ENCODE measurements at regions not wholly inside any gene's neighbourhood (a gene's known extent, or its start where the extent isn't known, plus 50 kb on each side); places are given as distances from the start of the nearest gene placed in this dataset.
A peak's percentile ranks its signal among the peaks of the same experiment; 100 is the strongest.

DNA sequence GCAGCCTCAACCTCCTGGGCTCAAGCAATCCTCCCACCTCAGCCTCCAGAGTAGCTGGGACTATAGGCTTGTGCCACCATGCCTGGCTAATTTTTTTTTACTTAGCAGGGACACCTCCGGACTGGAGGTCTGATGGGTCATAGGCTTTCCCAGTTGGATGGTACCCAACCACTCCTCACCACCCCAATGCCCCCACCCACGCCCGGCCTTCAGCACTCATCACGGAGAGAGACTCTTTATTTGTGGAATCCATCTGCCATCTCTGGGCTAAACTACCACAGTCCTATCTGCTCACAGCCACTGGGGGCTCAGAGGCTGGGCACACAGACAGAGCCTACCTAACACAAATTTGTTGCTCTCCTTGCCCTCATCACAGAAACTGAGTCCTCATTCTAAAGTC is 58.3 kb upstream of the STXBP1 start:
- no peak for DNase-seq

DNA sequence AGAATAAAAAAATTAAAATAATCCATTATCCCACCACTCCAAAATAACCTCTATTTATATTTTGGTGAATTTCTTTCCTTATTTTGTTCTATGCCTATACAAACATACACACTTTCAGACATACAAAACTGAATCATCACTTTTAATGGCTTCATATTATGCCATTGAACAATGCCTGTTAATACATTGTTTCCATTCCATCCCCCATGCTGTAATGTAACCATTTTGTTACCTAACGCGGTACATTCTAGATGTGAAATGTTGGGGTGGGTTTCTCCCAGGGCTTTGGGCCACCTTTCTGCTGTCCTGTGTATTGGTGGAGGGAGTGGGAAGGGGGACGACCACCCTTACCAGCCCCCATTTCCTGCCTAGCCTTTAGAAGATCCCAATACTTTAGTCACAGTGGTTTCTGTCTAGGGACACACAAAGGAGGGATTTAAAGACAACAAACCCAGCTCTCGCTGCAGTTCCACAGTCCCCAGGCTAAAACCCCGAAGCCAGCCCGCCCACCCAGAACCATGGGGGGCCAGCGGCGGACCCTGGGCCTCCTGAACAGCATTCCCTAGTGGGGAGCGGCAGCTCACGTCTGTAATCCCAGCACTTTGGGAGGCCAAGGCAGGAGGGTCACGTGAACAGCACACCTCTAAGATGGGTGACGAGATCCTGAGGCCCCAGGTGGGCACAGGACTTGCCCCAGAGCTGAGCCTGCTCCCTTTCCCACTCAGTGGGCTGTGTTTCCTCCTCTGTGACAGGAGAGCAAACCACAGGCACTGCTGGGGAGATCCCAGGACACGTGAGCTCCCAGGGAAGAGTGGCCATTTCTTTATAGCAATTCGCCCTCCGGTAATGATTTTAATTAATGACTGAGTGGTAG is 56.9 kb upstream of the STXBP1 start:
- DNase-seq, result no peak

DNA sequence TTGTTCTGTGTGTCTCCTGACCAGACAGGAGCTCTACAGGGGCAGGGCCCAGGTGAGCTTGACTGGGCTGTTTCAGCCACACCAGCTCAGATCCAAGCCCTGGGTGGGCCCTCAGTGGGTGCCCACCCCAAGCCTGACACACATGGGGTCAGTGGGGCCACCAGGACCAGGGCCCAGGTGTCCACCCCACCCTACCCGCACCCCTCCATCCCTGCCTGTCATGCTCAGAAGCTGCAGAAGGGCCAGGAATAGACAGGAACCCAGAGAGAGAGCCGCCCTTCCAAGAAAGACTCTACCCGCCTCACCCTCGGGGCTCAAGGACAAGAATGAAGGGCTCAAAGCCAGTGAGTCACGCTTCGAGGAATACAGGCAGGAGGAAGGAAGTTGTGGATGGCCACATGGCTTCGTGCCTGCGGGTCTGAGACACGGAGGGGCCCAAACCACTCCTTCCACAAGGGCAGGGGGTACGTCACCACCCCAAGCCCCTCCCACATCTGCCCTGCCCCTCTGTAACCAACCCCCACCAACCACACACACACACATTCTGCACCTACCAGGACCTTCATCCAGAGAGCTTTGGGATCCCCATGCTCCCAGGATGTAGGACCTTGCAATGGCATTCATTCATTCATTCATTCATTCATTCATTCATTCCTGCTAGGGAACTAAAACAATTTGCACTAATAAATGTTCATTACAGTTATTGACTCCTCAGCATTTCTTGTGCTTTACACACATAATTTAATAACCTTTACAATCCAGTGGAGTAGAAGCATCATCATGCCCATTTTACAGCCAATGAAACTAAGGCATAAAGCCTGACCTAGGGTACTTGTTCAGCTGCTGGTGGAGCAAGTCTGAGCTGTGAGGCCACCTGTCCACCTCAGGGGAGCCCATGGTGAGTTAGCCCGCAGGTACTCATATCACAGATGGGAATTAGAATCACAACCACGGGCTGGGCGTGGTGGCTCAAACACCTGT is 55.9 kb upstream of the STXBP1 start:
- DNase-seq, result peak; percentile 97

DNA sequence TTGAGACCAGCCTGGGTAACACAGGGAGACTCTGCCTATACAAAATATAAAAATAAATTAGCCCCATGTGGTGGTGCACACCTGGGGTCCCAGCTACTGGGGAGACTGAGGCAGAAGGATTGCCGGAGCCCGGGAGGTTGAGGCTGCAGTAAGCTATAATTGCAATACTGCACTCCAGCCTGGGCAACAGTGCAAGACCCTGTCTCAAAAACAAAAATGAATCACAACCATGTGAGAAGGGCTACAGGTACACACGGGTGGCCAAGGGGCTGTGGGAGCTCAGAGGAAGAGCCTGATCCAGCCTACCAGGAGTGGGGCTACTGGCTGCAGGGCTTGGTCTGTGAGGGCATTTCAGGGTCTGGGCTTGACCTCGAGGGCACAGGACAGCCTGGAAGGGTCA is 55.2 kb upstream of the STXBP1 start:
- DNase-seq, result no peak

DNA sequence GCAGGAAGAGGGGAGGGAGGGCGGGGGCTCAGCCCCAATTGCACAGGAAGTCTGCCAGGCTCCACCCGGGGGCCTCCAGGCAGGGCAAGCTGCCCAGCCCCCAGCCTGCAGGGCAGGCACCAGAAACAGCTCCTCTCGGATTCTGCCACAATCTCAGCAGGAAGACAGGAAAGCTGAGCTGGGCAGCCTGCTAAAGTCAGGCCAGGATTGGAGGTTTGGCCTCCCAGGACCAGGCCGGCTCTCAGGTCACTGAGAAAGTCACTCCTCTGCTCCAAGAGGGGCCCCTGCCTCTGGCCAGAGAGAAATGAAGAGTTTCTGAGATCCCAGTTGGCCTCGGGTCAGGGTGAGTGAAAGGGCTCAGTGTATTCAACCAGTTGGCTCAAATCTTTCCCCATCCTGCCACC is 54.6 kb upstream of the STXBP1 start:
- DNase-seq, result peak; percentile 77

DNA sequence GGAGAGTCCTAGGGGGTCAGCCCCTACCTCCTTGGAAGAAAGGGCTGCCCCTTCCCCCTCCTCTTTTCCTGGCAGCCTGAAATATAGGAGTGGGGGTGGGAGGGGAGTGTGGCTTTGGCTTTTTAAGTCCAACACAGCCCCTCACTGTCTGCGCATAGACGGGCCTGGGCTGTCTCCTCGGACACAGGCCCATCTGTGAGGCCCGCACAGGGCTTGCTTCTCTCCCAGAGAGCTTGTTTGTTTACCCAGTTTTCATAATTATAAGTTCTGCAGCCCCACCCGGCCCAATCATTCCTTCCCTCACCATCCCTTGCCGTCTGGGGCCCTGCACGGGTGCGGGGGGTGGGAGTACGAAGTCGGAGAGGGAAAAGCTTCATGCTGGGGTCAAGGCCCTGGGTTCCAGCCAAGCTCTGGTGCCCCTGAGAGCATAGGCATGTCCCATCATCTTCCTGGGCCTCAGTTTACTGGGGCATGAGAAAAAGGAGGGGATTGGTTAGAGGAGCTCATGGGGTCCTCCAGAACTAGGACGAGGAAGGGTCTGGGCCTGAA is 54.0 kb upstream of the STXBP1 start:
- no peak for DNase-seq

DNA sequence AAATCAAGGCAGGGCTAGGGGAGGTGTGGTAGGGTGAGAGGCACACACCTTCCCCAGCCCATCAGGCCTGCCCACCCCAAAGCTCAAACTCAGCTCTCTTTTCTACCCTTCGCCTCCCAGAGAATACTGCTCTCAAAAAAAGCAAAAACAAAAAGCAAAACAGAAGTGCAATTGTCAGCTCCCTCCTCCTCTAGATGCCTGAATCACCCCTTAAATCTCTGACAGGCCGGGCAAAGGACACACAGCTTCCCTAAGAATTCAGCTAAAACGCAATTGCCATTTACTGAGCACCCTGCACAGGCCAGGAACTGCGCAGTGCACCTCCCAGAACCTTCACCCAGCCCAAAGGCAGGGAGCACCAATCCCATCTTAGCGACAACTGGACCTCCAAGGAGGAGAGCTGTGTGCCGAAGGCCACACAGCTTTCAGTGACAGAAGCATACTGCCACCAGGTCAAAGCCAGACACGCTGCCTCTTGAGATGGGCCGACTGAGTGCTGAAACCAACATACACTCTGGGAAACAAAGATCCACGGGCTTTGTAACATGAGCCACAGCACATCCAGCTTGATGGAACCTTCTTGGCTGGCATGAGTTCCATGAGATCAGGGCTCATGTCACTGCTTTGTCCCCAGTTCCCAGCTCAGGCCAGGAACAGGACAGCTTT is 53.4 kb upstream of the STXBP1 start:
- DNase-seq, result no peak

DNA sequence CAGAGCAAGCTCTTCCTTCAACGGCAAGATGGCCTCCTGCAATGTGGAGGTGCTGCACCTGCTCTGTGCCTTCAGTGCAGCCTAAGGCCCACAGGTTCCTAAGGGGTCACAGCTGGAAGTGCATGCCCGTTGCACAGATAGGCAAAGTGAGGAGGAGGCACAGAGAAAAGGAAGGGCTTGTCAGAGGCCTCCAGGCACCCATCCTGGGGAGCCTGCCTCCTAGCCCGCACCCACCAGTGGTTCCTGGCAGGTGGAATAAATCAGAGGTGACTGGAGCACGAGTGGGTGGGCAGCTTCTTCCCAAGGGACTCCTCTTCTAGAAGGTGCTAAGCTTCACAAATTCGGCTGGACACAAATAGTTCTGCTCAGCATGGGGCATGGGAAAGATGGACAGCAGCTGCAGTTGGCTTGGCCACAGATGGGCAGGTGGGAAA is 52.8 kb upstream of the STXBP1 start:
- DNase-seq, result no peak

DNA sequence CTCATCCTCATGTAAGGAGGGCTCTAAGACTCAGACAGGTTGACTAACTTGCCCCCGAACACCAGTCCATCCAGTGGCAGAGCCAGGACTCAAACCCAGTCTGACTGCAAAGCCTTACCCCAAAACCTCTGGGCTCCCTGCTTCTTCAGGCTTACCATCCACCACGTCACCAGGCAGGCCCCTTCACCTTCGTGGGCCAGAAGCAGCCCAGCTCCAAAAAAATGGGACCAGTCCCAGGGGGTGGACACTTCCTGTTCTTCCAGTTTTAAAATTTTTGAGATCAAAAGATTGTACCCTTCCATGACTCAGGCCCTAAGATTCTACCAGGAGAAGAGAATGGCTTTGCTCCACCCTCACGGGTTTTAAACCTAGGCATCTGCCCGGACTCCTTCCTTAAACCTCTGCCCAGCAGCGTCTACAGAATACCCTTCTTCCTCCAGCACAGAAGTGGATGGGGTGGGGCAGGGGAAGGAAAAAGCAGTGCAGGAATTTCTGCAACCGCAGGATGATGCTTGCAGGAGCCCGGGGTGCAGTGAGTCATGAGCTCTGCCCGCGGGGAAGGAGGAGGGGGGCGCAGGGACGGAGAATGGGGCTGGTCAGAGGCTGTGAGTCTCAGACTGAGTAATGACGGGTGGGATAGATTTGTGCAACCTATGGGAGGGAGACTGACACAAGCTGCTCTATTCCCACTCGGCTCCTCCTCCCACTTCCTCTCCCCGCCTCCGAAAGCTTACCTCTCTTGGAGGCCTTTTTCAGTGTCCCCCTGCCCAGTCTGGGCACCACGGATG is 50.4 kb upstream of the STXBP1 start:
- peak; percentile 99 for DNase-seq
